NCI-H2227 (cell line): ENCODE measurements at regions not wholly inside any gene's neighbourhood (a gene's known extent, or its start where the extent isn't known, plus 50 kb on each side); places are given as distances from the start of the nearest gene placed in this dataset.
A peak's percentile ranks its signal among the peaks of the same experiment; 100 is the strongest.

Experiments used
- DNase-seq: peaks from one replicate; lab custom pipeline; 2025; ENCODE audit not compliant: unreplicated experiment; lab: John Stamatoyannopoulos, UW

- DNase-seq, result no peak
Observed at GRCh38 chr1:219120624-219121544, 52.8 kb upstream of the LYPLAL1 start.

GRCh38 chr1:219121679-219122078, 52.0 kb upstream of the LYPLAL1 start:
- peak; percentile 39 for DNase-seq

- DNase-seq, result no peak
Observed at GRCh38 chr1:219123036-219123435, 50.6 kb upstream of the LYPLAL1 start.
